Right lung (tissue), 2 donors: ENCODE measurements at regions not wholly inside any gene's neighbourhood (a gene's known extent, or its start where the extent isn't known, plus 50 kb on each side); places are given as distances from the start of the nearest gene placed in this dataset.

Source experiments
- DNase-seq, 2 donors: peaks; one replicate each; pipeline ENCODE4 v3.0.0-alpha.2; 2013

DNA sequence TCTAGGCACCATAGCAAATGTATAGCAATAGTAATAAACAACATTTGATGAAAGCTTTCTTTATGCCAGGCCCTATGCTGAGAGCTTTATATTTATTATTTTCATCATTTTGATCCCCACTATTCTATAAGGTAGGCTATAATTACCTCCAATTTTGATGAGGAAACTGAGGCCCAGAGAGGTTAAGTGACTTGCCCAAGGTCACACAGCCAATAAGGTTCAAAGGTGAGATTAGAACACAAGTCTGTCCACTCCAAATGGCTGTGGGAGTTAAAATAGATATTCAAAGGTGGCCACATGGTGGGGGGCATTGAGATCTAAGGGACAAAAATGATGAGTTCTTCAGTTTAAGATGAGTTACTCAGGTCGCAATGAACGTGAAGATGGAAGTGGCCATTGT lies 269.9 kb downstream of the BMP7 start:
- DNase-seq, result no peak

DNA sequence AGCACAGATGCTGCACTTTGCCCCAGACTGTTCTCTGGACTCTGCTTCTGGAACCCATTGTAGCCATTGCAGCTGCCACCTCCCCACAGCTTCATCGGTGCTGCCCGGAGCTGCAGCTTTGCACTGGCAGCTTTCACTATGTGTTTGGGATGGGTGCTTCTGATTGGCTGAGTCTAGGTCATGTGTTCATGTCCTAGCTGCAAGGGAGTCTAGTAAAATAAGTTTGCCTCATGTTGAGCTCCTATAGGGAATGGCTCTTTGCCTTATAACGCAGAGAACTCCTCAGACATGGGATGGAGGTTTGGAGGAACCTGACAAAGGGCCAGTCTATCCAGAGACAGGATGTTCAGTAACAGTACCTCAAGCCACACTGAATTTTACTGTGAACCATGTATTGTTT lies 268.0 kb downstream of the BMP7 start:
- DNase-seq, result no peak

GRCh38 chr20:57000441-57000968 lies 265.9 kb downstream of the BMP7 start:
- no peak for DNase-seq

- DNase-seq, result no peak
Observed at GRCh38 chr20:57001126-57001767, 265.2 kb downstream of the BMP7 start.

GRCh38 chr20:57002066-57002570 lies 264.3 kb downstream of the BMP7 start:
- no peak for DNase-seq

GRCh38 chr20:57003012-57003411 lies 263.4 kb downstream of the BMP7 start:
- DNase-seq, result no peak

DNA sequence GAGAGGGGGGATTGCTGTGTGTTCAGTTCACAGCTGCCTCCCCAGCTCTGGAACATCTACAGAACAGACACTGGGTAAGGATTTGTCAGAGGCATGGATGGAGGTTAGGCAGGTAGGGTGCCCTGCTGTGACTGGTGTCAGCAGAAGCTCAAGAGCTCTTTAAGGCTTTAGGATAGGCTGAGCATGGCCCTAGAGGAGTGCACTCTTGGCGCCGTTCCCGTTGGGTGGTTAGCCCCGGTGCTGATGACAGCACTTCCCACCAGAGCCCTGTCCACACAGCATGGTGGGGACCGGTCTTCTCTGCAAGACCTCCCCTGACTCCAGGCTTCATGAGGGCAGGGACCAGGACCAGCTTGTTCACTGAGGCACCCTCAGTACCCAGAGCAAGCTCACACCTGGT lies 262.0 kb downstream of the BMP7 start:
- no peak for DNase-seq

- DNase-seq, result no peak
Observed at GRCh38 chr20:57004951-57005933, 261.2 kb downstream of the BMP7 start.

GRCh38 chr20:57006411-57007170 lies 259.9 kb downstream of the BMP7 start:
- DNase-seq, result no peak

DNA sequence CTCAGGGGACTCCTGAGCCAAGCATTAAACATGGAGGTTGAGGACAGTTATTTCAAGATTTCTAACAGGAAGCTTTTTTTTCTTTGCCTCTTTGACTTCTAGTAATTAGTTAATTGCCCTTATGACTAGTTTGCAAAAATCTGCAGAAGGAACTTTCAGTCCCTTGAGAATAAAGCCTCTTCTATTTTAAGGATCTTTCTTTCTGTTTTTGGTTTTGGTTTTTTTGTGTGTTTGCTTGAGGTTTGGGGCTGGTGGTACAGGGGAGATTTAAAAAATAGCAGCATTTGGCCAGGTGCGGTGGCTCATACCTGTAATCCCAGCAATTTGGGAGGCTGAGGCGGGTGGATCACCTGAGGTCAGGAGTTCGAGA lies 259.3 kb downstream of the BMP7 start:
- DNase-seq, result no peak

GRCh38 chr20:57008217-57008616 lies 258.2 kb downstream of the BMP7 start:
- no peak for DNase-seq

DNA sequence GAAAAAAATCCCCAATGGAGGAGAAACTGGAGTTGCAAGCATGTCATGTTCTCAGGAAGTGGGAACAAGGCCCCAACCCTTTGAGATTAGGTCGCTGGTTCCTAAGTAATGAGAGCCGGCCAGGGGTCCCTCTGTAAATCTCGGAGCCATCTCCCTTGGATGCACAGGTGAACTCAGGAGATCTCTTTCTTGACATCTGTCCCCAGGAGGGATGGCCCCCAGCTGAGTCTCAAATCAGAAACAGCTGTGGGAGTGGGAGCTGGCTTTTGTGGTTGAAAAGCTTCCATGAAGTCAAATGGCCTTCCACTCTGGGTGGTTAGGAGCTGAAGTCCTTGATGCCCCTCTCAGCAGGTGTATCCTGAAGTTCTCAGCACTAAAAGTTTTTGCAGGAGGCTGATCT lies 257.1 kb downstream of the BMP7 start:
- DNase-seq, result no peak

- no peak for DNase-seq
Observed at GRCh38 chr20:57009775-57010174, 256.7 kb downstream of the BMP7 start.

DNA sequence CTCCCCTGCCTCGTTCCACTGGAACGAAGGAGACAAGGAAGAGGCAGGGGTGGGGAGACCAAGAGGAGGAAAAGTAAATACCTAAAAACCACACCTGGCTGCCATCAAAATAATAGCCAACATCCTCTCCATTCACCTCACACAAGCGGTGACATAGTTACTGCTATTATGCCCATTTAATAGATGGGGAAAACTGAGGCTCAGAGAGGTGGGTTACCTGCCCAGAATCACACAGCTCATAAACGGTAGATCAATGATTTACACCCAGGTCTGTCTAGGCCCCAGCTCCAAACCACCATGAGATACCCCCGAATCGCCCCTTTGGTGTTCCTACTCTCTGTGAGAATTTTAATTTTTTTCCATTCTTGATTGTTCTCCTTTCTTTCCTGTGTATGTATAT lies 253.8 kb downstream of the BMP7 start:
- DNase-seq, result no peak

DNA sequence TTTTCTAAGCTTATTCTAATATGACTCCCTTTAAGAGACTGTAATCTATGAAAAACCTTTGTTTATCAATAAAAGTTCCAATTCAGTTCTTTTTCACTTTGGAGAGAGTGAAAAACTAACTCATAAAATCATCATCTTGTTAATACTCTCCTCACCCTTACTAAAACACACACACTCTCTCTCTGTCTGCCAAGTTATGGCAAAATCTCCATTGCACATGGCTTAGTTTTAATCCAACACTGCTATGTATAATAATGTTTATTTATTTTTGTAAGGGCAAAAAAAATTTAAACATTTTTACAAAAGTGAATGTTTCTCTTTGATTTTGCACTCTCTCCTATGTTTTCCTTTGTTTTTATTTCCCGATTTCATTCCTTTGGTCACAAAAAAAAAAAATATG lies 253.2 kb downstream of the BMP7 start:
- DNase-seq, result no peak

DNA sequence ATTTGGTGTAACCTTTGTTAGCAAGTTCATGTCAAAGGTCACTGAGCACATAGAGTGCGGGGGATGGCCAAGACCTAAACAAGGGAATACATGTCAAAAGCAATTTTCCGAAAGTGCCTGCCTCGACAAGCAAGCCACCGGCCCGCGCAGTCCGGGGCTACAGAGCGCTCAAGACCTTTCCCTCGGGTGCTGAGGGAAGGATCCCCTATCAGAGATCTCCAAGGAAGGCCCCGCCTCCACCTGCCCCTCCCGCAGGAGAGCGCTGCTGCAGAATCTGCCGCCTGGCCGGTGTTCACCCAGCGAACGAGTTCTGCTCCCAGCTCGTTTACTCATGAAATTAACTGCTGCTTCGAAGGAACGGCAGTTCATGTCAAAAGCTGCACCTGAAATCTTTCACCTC lies 252.7 kb downstream of the BMP7 start:
- DNase-seq, result no peak

GRCh38 chr20:57020364-57020763 lies 246.1 kb downstream of the BMP7 start:
- no peak for DNase-seq

DNA sequence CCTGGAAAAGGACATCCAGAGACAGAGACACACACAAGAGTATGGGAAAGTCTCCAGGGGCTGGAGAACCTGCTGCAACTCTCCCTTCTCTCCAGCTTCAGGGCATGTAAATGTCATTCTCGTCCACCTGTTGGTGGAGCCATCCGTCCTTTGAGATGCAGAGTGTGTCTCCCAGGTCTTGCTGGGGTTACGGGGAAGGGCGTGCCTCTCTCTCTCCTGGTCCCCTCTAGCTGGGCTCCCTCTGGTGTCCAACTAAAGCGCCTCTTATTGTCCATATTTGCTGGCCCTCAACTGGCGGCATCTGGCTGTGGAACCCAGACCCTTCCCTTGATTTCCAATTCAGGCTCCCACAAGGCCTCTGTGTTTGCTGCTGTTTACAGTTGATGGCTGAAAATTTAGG lies 244.1 kb downstream of the BMP7 start:
- no peak for DNase-seq

DNA sequence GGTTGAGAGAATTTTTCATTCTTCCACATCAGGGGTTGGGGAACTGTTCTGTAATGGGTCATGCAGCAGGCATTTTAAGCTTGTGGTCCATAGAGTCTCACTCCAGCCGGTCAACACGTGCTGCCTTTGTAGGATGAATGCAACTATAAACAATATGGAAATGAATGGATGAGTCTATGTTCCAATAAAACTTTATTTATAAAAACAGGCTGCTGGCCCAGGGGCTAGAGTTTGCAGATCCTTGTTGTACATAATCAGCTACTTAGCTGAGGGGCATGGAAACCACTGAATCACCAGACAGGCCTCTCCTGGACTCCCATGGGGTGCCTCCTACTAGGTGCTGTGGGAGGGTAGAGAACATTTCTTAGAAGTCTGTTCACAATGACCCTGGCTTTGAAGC lies 243.4 kb downstream of the BMP7 start:
- DNase-seq, result no peak

DNA sequence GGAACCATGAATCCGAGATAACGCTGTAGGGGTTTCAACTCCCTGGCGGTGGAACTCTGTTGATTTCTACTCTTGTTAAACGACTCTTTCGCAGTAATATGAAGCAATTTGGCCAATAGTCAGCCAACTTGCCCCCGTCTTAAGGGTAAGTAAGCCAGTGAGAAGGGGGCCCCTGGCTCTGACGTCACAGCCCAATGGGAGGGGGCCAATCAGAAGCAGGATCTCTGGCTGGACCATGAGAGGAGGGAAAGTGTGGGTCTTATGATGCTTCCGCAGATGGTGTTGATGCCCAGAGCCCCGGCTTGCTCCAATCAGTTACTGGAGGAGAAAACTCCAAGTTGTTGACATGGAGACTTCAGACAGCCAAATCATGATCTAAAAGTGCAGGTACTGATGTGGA lies 242.4 kb downstream of the BMP7 start:
- DNase-seq, result no peak

GRCh38 chr20:57024849-57025248 lies 241.6 kb downstream of the BMP7 start:
- no peak for DNase-seq

GRCh38 chr20:57025261-57025660 lies 241.2 kb downstream of the BMP7 start:
- DNase-seq, result no peak
